Small intestine (tissue), 7 donors: ENCODE measurements at regions not wholly inside any gene's neighbourhood (a gene's known extent, or its start where the extent isn't known, plus 50 kb on each side); places are given as distances from the start of the nearest gene placed in this dataset.

Experiments
- DNase-seq, 2 donors: peaks; one replicate each; pipeline versions ENCODE4 v3.0.0 to v3.0.0-alpha.2; 2013
- FAIRE-seq: peaks from 2 replicates; lab custom pipeline; 2012; peaks lifted over from hg19 to GRCh38; lab: Jason Lieb, UNC
- H3K27ac ChIP-seq, 3 donors: one replicate each; pipeline ENCODE4 v1.5.1; 2013; ENCODE audit warnings: low read length in 2 of 3, mild to moderate bottlenecking in 2 of 3, control low read depth in 1 of 3, inconsistent platforms in 1 of 3, low read depth in 1 of 3, moderate library complexity in 1 of 3
- H3K27me3 ChIP-seq, 3 donors: one replicate each; pipeline ENCODE4 v1.6.1; 2013; ENCODE audit warnings: low read length in 3 of 3, inconsistent platforms in 1 of 3; ENCODE audit not compliant: control insufficient read depth in 3 of 3, insufficient read depth in 3 of 3
- H3K36me3 ChIP-seq, 3 donors: one replicate each; pipeline ENCODE4 v1.6.1; 2013; ENCODE audit warnings: low read length in 3 of 3, inconsistent platforms in 1 of 3, low read depth in 1 of 3, mild to moderate bottlenecking in 1 of 3, moderate library complexity in 1 of 3; ENCODE audit not compliant: control insufficient read depth in 3 of 3, insufficient read depth in 2 of 3
- H3K4me1 ChIP-seq, 3 donors: one replicate each; pipeline ENCODE4 v1.6.1; 2013; ENCODE audit warnings: low read length in 2 of 3, inconsistent platforms in 1 of 3, low read depth in 1 of 3, mild to moderate bottlenecking in 1 of 3, moderate library complexity in 1 of 3; ENCODE audit not compliant: control insufficient read depth in 3 of 3, insufficient read depth in 2 of 3
- H3K4me3 ChIP-seq, 3 donors: one replicate each; pipeline ENCODE4 v1.5.1; 2013; ENCODE audit warnings: low read length in 3 of 3, control low read depth in 1 of 3, inconsistent platforms in 1 of 3, low read depth in 1 of 3, mild to moderate bottlenecking in 1 of 3, moderate library complexity in 1 of 3
- H3K9me3 ChIP-seq, 2 donors: one replicate each; pipeline ENCODE4 v1.6.1; 2013; ENCODE audit warnings: low read depth in 1 of 2, low read length in 1 of 2; ENCODE audit not compliant: control insufficient read depth in 2 of 2, insufficient read depth in 1 of 2
- WGBS, 3 donors: extraction: QIAGEN DNeasy Blood & Tissue Kit; methylation state at CpG; one replicate each; pipeline ENCODE4 v1.1.7; 2013; 5-methylcytosine and 5-hydroxymethylcytosine counted together
- donor health status: healthy with polysubstance abuse.
- donor health status: control.
- donor health status: control.
- donor health status: Bipolar disorder and iron deficiency.
- donor health status: healthy.

GRCh38 chr9:26369093-26369492 is 523.5 kb downstream of the CAAP1 start:
- no peak for FAIRE-seq
- 87 to 94% (median 93%) methylated on average over 3 of the region's 3 CpGs for WGBS, 3 donors

GRCh38 chr9:26368241-26368640 is 524.4 kb downstream of the CAAP1 start:
- 66 to 79% (median 66%) methylated on average over 3 of the region's 3 CpGs for WGBS, 3 donors
- DNase-seq: no peak
- Histone ChIP-seq H3K4me3 (no peak overlapping the region), H3K9me3 (no peaks in the 10 kb centered on the region), H3K27me3 (no peaks in the 10 kb centered on the region), H3K36me3 (no peaks in the 10 kb centered on the region), H3K4me1 (no peaks in the 10 kb centered on the region), H3K27ac (no peak overlapping the region)
- FAIRE-seq: no peak

More at GRCh38 chr9:26369093-26369492, 523.5 kb downstream of the CAAP1 start:
- Histone ChIP-seq H3K27me3 (no peaks in the 10 kb centered on the region), H3K4me3 (no peak overlapping the region), H3K27ac (no peak overlapping the region), H3K9me3 (no peaks in the 10 kb centered on the region), H3K4me1 (no peaks in the 10 kb centered on the region), H3K36me3 (no peaks in the 10 kb centered on the region)
- no peak for DNase-seq

GRCh38 chr9:26361010-26361409 is 531.6 kb downstream of the CAAP1 start:
- Histone ChIP-seq H3K4me3 (no peak overlapping the region), H3K36me3 (no peaks in the 10 kb centered on the region), H3K9me3 (peaks cover 0 to 4% of the 10 kb centered on the region in 2 donors), H3K4me1 (no peaks in the 10 kb centered on the region), H3K27ac (no peak overlapping the region), H3K27me3 (no peaks in the 10 kb centered on the region)
- FAIRE-seq (no peak), DNase-seq (no peak)
- 76 to 90% (median 88%) methylated on average over 2 of the region's 2 CpGs for WGBS, 3 donors

- H3K4me1 ChIP-seq: no peaks in the 10 kb centered on the region
- FAIRE-seq (no peak), DNase-seq (no peak)
These were observed 533.8 kb downstream of the CAAP1 start for GRCh38 chr9:26358836-26359235.

GRCh38 chr9:26357803-26358344 is 534.7 kb downstream of the CAAP1 start:
- Histone ChIP-seq H3K9me3 (peaks cover 0 to 4% of the 10 kb centered on the region in 2 donors), H3K4me3 (no peak overlapping the region), H3K4me1 (no peaks in the 10 kb centered on the region), H3K27ac (no peak overlapping the region), H3K27me3 (no peaks in the 10 kb centered on the region), H3K36me3 (no peaks in the 10 kb centered on the region)
- 49 to 60% (median 59%) methylated on average over 3 of the region's 3 CpGs for WGBS, 3 donors
- DNase-seq (no peak), FAIRE-seq (no peak)

More at GRCh38 chr9:26358836-26359235, 533.8 kb downstream of the CAAP1 start:
- no peaks in the 10 kb centered on the region for H3K27me3 ChIP-seq
- no peak overlapping the region for H3K27ac ChIP-seq
- peaks cover 0 to 4% of the 10 kb centered on the region in 2 donors for H3K9me3 ChIP-seq
- H3K4me3 ChIP-seq: no peak overlapping the region
- no peaks in the 10 kb centered on the region for H3K36me3 ChIP-seq

- Histone ChIP-seq H3K4me1 (no peaks in the 10 kb centered on the region), H3K27ac (no peak overlapping the region), H3K4me3 (no peak overlapping the region), H3K9me3 (peaks cover 0 to 4% of the 10 kb centered on the region in 2 donors), H3K36me3 (no peaks in the 10 kb centered on the region), H3K27me3 (no peaks in the 10 kb centered on the region)
- FAIRE-seq: no peak
- no peak for DNase-seq
- WGBS, 3 donors: 28 to 63% (median 38%) methylated on average over 2 of the region's 2 CpGs
These were observed 536.1 kb downstream of the CAAP1 start for GRCh38 chr9:26356491-26356890.

- DNase-seq: no peak
- WGBS, 3 donors: 64 to 82% (median 78%) methylated on average over 8 of the region's 8 CpGs
- Histone ChIP-seq H3K9me3 (peaks cover 0 to 8% of the 10 kb centered on the region in 2 donors), H3K4me1 (no peaks in the 10 kb centered on the region), H3K36me3 (no peaks in the 10 kb centered on the region), H3K27me3 (no peaks in the 10 kb centered on the region), H3K4me3 (no peak overlapping the region), H3K27ac (no peak overlapping the region)
- FAIRE-seq: no peak
These were observed 545.6 kb downstream of the CAAP1 start for GRCh38 chr9:26346942-26347477.

- no peaks in the 10 kb centered on the region for H3K4me1 ChIP-seq
- H3K9me3 ChIP-seq: peaks cover 0 to under 1% of the 10 kb centered on the region in 2 donors
- no peaks in the 10 kb centered on the region for H3K27me3 ChIP-seq
- DNase-seq: no peak
- WGBS, 3 donors: 72 to 96% (median 81%) methylated on average over 1 of the region's 1 CpG
- no peak for FAIRE-seq
- no peak overlapping the region for H3K4me3 ChIP-seq
- H3K27ac ChIP-seq: no peak overlapping the region
- no peaks in the 10 kb centered on the region for H3K36me3 ChIP-seq
These were observed 551.1 kb downstream of the CAAP1 start for GRCh38 chr9:26341545-26341944.

- Histone ChIP-seq H3K36me3 (no peaks in the 10 kb centered on the region), H3K4me1 (no peaks in the 10 kb centered on the region), H3K27ac (no peak overlapping the region), H3K9me3 (no peaks in the 10 kb centered on the region), H3K27me3 (no peaks in the 10 kb centered on the region), H3K4me3 (no peak overlapping the region)
- no peak for FAIRE-seq
- WGBS, 3 donors: 80 to 90% (median 89%) methylated on average over 5 of the region's 5 CpGs
- DNase-seq: no peak
These were observed 552.8 kb downstream of the CAAP1 start for GRCh38 chr9:26339796-26340195.
